CD4-positive, alpha-beta T cell treated with Interleukin-17A for 1 hour (primary cell): ENCODE measurements at regions not wholly inside any gene's neighbourhood (a gene's known extent, or its start where the extent isn't known, plus 50 kb on each side); places are given as distances from the start of the nearest gene placed in this dataset.
"Not testable (repeated sequence)": the region's sequence is repeated elsewhere in the genome, so short reads cannot be mapped to it uniquely, and the experiment has no call there.

Source experiments
- DNase-seq: peaks from one replicate; pipeline ENCODE4 v3.0.0-alpha.2; 2020

DNA sequence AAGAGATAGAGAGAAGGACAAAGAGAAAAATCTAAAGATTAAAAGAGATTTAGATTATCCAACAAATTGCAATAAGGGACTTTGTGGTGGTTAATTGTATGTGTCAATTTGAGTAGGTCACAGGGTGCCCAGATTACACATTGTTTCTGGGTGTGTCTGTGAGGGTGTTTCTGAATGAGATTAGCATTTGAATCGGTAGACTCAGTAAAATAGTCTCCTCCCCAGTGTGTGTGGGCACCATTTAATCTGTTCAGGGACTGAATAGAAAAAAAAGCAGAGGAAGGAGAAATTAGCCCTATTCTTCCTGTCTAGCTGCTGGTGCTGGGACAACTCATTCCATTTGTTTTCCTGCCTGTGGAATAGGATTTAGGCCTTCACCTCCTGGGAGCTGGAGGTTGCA is 339.8 kb upstream of the EPHA4 start:
- no peak for DNase-seq

DNA sequence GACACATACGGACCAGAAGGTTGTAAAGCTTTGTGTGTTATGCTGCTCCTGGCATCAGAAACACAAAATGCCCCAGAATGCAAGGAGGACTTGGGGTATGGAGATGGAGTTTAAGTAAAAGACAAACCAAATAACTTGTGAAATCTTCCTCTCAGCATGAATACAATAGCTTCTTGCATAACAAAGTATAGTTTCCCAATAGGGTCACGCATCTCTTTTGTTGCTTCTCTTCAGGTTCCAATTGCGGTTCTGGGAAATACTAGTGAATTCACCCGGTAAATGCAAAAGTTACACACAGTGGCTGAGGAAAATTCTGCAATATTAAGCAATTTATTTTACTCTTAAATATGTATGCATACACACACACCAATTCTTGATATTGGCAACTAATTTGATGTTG is 339.2 kb upstream of the EPHA4 start:
- DNase-seq = no peak

DNA sequence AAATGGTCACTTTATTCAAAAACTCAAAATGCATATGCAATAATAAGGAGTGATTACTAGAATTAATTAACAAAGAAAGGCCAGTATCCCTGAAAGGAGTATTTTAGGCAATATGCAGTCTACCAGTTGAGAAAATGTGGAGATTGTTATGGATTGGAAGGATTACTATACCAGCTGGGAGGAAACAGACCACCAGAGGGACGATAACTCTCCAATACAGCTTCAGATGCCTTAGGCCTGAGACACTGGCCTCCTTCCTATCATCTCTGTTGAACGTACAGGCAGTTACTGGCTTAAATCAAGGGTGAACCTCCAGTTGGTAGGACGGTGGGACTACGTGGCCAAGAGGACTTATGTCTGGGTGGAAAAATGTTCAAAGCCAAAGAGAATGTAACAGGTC is 336.4 kb upstream of the EPHA4 start:
- DNase-seq = no peak

DNA sequence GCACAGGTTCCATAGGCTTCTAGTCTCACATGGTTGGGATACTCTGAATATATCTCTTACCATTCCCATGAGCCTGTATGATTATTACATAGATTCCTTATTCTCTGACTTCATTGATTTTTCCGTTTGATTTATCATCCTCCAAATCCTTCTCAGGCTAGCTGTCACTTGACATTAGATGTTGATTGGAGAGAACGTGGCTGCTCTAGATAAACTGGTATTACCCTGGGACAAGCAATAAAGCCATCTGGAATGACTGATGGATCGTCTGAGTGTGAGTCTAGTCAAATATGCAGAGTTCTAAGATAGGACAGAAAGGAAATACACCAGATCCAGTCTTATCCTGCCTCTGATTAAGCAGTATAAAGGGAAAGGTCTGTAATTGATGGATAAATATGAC is 325.6 kb upstream of the EPHA4 start:
- no peak for DNase-seq

DNA sequence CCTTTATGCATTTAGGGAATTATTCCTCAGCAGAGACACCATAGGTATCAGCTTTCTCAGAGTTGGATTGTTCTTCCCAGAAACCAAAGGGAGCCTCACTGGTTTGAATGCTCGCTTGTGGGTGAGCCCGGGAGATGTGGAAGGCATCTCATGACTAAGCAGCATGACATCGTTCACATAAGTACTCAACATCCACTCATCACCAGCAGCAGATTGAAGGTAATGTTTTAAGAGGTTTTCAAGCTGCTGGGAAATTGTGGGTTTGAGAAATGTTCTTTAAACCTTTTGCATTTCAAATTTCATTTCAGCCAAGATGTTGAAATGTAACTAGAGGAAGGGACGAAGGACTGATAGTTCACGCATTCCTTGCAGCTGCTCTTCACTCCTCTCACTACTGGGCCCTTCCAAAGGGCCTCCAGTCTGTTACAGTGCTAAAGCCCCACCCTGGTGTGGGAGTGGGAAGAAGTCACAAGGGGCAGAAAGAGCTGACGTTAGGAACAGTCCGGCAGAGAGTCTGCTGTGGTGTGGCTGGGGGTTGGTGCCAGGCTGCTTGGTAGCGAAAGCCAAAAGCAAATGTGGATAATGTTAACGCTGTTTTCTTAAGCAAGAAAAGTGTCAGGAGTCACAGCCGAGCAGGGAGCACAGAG is 324.5 kb upstream of the EPHA4 start:
- no peak for DNase-seq

DNA sequence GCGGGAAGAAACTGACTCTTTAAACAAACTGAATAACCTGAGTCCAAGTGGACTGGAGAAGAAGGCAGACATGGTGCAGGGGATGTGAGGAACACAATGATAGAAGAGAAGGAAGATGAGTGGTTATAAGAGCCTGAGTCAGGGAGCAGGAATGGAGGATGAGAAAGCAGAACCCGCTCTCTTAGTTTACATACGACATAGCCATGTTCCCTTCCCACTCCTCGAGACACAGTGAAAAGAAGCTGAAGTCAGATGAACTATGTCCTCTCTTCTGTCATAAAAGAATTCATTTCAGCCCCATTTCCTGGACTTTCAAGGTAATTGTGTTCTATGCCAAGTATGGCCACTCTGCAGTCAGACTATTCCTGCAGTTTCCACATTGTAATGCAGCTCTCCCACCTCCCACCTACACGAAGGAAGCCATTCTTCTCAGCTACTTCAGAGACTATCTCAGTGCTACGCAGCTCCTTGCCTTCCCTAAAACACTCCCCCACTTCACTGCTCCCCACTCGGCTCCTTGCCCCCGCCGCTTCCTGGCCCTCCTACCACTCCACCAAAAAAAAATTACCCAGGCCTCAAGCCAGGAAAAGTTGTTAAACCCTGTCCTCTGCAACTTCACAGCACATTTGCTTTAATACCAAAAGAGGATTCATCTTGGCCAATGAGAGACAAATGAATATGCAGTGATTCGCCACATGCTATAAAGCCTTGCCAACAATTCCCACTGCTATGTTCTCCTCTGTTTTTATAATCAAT is 323.4 kb upstream of the EPHA4 start:
- DNase-seq = no peak

DNA sequence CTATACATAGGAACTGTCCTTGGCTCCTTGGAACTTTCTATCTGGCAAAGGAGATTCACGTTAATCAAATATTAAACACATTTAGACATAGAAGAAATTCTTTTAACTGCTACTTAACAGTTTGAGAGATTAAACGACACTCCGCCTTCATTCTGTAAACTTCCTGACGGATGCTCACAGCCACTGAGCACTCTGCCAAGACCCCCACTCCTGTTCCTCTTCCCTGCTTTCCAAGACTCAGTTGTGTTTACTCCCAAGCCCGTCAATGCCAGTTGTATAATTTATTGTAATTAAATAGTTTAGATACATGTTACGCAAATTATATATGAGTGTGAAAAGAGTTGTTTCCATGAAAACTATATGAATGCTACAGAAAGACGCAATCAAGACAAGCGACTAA is 321.4 kb upstream of the EPHA4 start:
- no peak for DNase-seq

DNA sequence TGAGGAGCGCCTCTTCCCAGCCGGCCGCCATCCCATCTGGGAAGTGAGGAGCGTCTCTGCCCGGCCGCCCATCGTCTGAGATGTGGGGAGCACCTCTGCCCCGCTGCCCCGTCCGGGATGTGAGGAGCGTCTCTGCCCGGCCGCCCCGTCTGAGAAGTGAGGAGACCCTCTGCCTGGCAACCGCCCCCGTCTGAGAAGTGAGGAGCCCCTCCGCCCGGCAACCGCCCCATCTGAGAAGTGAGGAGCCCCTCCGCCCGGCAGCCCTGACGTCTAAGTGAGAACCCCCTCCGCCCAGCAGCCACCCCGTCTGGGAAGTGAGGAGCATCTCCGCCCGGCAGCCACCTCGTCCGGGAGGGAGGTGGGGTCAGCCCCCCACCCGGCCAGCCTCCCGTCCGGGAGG is 319.9 kb upstream of the EPHA4 start:
- DNase-seq = not testable (repeated sequence)

DNA sequence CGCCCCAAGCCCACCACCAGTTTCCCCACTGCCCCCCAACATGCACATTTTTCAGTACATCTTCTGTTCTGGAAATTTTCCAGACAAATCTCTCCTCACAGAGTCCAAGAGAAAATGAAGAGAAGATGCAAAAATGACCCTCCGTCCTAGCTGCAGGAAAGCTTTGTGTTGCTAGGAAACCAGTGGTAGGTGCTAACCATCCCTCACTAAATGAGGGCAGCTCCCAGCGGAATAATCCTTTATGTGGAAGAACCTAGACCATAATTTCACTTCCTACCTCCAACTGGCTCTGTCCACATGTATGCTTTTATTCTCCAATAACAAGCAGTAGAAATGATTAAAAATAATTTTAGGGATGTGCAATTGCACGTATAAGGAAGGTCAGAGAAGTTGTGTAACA is 311.9 kb upstream of the EPHA4 start:
- DNase-seq = no peak

DNA sequence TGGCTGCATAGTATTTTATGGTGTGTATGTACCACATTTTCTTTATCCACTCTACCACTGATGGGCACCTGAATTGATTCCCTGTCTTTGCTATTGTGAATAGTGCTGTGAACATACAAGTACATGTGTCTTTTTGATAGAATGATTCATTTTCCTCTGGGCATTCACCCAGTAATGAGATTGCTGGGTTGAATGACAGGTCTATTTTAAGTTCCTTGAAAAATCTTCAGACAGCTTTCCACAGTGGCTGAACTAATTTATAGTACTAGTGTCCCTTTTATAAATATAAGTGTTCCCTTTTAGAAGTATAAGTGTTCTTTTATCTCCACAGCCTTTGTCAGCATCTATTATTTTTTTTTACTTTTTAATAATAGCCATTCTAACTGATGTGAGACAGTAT is 303.9 kb upstream of the EPHA4 start:
- DNase-seq = no peak

DNA sequence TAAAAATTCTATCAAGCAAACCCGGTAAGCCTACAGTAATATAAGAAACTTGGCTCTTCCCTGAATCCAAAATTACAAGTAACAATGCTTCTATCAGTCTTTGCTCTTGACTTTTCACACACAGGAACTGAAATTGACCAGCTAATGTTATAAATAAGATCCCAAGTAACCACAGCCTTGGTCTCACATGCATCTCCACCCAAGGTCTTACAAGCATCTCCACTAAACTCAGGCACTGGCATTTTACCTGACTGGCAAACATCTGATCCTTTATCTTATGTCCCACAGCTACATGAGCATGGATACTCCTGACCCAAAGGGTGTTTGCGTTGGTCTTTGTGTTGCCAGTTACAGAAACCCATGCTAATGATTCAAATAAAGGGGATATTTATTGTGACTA is 302.3 kb upstream of the EPHA4 start:
- no peak for DNase-seq

DNA sequence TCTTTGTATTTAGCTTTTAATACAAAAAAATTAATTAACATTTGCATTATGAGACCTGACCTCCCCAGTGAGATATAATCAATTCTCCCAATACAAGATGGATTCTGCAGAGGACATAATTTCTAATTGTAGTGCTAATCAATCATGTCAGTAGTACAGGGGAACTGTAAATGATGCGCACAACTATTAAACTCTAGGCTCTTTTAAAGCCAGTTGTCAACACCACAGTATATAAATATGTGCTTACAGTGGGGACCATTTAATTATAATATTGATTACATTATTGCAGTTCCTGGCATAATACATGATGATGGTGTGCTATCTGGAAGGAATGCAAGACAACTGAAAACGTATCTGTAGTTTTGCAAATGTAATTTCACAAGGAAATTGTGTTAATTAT is 285.6 kb upstream of the EPHA4 start:
- DNase-seq = no peak

DNA sequence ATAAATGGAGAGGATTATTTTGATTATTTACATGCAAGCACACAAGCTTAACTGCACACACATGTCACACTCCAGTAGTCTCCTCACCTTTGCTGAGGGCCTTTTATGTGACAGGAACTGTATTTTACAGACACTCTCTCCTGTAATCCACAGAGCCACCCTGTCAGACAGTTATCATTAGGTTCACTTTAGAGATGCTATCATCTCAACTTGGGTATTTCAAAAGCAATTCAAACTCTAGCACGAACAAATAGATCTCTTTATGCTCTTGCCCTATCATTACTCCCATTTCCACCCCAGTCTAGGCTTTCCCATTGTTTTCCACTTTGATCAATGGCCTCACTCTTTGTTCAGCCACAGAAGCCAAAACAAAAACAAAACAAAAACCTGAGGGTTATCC is 281.2 kb upstream of the EPHA4 start:
- no peak for DNase-seq

DNA sequence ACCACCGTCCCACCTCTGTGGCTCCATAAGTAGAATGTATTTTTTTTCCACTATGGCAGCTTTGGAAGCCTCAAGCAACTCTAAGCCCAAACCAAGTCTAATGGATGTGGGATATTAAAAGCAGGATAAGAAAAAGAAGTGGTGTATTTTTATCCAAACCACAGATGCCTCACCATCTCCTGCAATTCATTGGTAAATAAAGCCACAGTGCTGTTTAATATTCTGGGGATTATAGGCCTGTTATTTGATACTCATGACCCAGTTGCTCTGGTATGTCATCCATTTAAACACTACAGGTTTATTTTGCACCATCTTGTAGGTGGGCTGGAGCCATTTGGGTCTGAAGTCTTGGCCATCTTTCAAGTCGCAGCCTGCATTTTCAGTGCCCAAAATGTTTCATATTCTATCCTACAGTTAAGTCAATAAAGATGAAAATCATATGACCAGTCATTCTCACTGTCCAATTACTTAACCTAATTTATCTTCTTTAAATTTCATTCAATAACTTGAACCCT is 279.5 kb upstream of the EPHA4 start:
- no peak for DNase-seq

DNA sequence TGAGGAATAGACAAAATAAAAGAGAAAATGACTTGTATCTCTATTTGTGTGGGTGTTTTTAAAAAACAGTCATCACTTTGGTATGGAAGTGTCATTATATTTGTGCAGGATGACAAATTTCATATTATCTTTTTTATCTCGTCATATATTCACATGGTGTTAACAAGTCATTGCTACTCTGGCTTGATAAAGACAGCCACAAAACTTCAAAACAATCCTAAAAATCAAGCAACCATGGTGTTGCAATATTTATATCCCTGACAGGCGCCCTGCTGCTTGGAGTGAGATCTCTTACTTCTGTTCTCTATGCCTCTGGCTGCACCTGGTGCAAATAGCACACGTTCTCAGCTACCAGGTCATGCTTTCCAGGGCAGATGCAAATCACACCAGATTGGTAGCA is 278.0 kb upstream of the EPHA4 start:
- DNase-seq = no peak

DNA sequence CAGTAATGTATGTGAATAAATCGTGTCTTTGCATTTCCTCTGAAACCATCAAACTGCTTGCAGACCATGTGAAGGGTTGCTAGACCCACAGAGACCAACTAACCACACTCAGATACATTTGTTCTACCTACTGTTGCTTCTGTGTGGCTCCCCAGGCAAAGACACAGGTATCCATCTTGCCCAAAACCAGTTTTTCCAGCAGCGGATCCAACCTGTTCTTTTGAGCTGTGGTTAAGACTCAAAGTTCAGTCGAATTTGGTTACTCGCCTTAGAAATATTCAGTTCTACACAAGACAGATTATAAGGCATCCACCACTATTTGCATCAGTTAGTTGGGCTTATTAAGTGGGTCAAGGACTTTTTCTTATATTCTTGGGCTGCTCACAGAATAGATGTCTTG is 276.2 kb upstream of the EPHA4 start:
- DNase-seq = no peak

DNA sequence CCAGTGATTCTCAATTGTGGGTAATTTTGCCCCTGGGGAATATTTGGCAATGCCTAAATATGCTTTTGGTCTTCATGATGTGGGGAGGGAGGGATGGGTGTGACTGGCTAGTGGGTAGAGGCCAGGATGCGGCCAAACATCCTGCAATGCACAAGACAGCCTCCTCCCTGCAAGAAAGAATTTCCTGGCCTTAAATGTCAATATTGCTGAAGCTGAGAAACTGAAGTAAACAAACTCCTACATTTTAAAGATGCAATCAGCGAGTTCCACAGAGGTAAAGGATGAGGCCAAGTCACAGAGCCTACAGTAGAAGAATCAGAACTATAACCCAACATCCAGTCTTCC is 272.9 kb upstream of the EPHA4 start:
- no peak for DNase-seq

DNA sequence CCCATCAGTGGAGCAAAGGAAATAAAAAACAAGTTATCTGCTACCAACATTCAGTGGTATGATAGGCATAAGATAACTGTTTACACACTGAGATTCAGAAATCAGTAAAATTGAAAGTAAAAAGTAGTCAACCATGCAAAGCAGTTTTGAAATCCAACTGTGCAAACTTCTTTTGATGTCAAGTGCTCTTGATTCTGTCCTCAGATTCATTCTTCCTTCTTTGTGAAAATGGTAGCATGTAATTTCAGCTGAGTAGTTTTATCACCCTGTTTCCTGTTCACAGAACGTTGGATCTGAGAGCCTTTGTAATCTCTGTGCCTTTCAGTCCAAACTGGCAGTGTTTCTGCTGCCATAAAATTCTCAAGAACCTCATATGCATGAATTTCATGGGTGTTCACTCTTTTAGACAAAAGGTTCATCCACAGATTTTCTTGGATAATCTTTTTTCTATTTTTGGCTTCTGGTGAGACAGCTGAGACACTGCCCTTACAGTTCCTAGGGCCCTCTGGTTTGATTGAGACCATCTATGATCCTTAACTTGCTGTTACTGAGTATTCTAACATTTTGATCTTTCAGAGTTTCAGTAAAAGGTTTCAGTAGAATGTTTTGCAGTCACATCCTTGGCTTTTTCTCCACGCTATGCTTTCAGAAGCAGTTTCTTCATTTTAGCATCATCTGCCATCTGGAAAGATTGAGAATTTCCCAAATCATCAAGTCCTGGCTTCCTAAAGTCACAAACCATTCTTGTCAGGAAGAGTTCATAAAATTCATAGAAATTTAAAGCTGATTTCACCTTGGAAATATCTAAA is 272.3 kb upstream of the EPHA4 start:
- no peak for DNase-seq

DNA sequence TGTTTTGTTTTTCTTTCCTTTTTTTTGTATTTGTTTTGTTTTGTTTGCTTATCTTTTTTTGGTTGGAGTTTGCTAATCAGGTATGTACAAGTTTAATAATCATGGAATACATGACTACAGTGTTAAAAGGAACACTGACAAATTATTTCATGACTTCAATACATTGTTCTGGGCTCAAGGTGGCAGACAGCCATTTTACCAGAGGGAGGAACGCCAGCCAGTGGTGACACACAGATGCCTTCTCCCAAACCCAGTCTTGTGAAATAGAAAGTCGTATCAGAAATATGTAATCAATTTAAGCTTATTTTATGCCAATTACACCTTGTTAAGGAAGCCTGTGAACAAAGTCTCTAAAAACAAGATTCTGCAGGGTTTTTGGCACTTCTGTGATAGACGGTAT is 264.0 kb upstream of the EPHA4 start:
- no peak for DNase-seq

DNA sequence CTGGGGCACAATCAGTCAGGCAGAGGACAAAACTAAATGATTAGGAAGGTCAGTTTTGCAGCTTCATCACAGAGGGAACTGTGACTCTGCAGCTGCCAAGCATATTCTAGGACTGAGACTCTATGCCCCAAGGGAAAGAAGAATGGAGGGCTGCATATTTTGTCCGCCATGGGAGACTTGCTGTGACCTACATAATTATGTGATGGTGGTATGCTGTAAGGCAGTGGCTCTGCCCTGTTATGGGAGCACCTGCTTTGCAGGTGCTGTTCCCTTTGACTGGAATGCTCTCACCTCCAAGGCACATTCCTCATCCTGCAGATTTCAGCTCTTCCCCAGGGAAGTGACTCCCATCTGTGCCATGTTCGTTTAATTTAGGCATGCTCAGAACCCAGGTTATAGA is 261.9 kb upstream of the EPHA4 start:
- no peak for DNase-seq

DNA sequence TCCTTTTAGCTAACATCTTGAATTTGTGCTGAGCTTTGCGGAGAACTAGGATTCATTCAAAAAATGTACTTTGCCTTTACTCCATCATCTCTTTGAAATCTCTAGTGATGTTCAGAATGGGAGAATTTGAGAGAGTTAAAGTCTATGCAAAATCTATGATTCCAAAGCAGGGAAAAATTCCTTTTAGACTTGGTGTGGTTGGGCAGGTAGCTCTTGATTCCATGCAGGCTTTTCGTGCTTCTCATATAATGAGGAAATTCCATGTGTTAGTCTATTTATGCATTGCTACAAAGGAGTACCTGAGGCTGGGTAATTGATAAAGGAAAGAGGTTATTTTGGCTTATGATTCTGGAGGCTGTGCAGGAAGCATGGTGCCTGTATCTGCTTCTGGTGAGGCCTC is 258.9 kb upstream of the EPHA4 start:
- DNase-seq = no peak

DNA sequence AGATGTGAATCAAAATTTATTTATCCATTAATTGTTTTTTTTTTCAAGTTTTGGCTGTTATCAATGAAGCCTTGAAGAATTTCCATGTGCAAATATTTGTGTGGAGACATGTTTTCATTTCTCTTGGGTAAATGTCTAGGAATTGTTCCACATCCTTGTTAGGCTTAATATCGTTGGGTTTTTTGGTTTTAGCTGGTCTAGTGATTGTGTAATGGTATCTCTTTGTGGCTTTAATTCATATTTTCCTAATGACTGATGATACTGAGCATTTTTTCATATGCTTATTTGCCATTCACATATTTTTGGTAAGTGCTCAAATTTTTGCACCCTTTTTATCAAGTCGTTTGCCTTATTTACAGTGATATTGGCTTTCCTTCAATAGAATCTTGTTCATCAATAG is 250.3 kb upstream of the EPHA4 start:
- no peak for DNase-seq

DNA sequence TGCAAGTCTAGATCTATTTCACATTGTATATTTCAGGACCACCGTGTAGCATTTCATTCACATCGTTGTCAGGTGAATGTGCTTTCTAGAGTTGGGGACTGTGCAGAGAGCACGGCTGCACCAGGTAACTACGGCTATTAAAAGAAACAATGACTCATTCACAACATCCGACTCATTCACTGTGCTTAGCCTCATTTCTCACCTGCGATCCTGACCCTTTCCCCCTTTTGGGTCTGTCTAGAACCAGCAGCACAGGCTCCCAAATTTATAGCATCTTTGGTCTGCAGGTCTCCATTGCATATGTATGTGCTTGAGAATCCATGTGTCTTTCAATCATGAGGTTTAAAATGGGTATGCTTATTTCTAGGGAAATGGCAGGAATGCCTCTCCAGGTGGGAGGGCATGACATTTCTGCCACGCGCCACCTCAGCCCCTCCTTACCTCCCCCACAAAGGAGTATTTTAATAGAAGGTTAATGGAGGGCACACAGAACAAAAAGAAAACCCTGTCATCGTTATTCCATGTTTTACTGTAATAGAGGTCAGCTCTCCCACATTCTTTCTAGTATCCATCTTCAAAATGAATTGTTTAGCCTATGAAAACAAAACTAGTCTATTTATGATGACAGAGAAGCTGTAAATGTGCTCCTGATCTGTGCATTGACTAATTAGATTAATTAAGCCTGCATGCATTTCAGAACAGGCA is 246.7 kb upstream of the EPHA4 start:
- no peak for DNase-seq
